ENCODE measurements at regions not wholly inside any gene's neighbourhood (a gene's known extent, or its start where the extent isn't known, plus 50 kb on each side); places are given as distances from the start of the nearest gene placed in this dataset.

- TF ChIP-seq CTCF (conservative IDR thresholded peaks at IDR 0.05) (no peak), EZH2 (IDR thresholded peaks at IDR 0.05; ENCODE audit: low read depth) (no peak)
Observed at GRCh38 chr7:52095861-52096260, 779.3 kb upstream of the COBL start.
